SK-N-SH (cell line): ENCODE measurements at regions not wholly inside any gene's neighbourhood (a gene's known extent, or its start where the extent isn't known, plus 50 kb on each side); places are given as distances from the start of the nearest gene placed in this dataset.

Experiments used
- CTCF ChIA-PET: fragments of 300-600, 350-600 bp; formaldehyde crosslinking; extraction: SDS; loops from one replicate; lab custom pipeline; 2021; lab: Yijun Ruan, JAX
- POLR2A ChIA-PET: fragments of 350-600 bp; sonication (Branson Sonifier 250); formaldehyde crosslinking; extraction: SDS; loops from one replicate; lab custom pipeline; 2020; ENCODE audit warnings: antibody characterized with exemption, inconsistent platforms; lab: Yijun Ruan, JAX
- DNase-seq: peaks from one replicate; pipeline ENCODE4 v3.0.0; 2012
- H2AFZ ChIP-seq: fragments of 200-600 bp; sonication (generic); 2 replicates; pipeline ENCODE4 v1.8.1; 2016; ENCODE audit warnings: antibody characterized with exemption, mild to moderate bottlenecking, low read depth
- H3F3A ChIP-seq: fragments of 200-600 bp; sonication (generic); replicated peaks from 2 replicates; pipeline ENCODE3; 2016; ENCODE audit warnings: antibody characterized with exemption, mild to moderate bottlenecking; ENCODE audit not compliant: insufficient read depth
- H3K27ac ChIP-seq, 2 experiments: fragments of 200-500 bp in 1 of 2; fragments of 200-600 bp in 1 of 2; sonication (Bioruptor generic) in 1 of 2; sonication (generic), shearing (Covaris generic) in 1 of 2; 2 replicates each; pipeline versions ENCODE4 v1.5.1 to v1.6.1; 2014 to 2016; ENCODE audit warnings: low read depth in 2 of 2, inconsistent platforms in 1 of 2, low read length in 1 of 2, mild to moderate bottlenecking in 1 of 2, mixed read lengths in 1 of 2
- H3K27me3 ChIP-seq: fragments of 200-600 bp; sonication (generic), shearing (Covaris generic); 2 replicates; pipeline ENCODE4 v1.6.1; 2016; ENCODE audit warnings: mixed run types; ENCODE audit not compliant: insufficient read depth
- H3K36me3 ChIP-seq, 2 experiments: fragments of 200-500 bp in 1 of 2; fragments of 200-600 bp in 1 of 2; sonication (Bioruptor generic) in 1 of 2; sonication (generic) in 1 of 2; replicated peaks in 1 of 2; 2 replicates each; pipeline versions ENCODE3 to v1.5.1; 2014 to 2016; ENCODE audit warnings: low read length in 1 of 2, mild to moderate bottlenecking in 1 of 2; ENCODE audit not compliant: insufficient read depth in 2 of 2, control insufficient read depth in 1 of 2
- H3K4me1 ChIP-seq, 2 experiments: fragments of 200-500 bp in 1 of 2; fragments of 200-600 bp in 1 of 2; sonication (Bioruptor generic) in 1 of 2; sonication (generic), shearing (Covaris generic) in 1 of 2; 2 replicates each; pipeline versions ENCODE4 v1.5.1 to v1.6.1; 2014 to 2016; ENCODE audit warnings: low read depth in 1 of 2, low read length in 1 of 2, mixed run types in 1 of 2; ENCODE audit not compliant: insufficient read depth in 2 of 2, control insufficient read depth in 1 of 2
- H3K4me2 ChIP-seq: fragments of 200-600 bp; sonication (generic), shearing (Covaris generic); 2 replicates; pipeline ENCODE4 v1.6.1; 2017; ENCODE audit warnings: mixed run types
- H3K4me3 ChIP-seq, 2 experiments: fragments of 200-500 bp in 1 of 2; fragments of 200-600 bp in 1 of 2; sonication (Bioruptor generic) in 1 of 2; sonication (generic), shearing (Covaris generic) in 1 of 2; 2 replicates each; pipeline versions ENCODE4 v1.5.1 to v1.8.1; 2014 to 2016; ENCODE audit warnings: low read depth in 2 of 2, inconsistent platforms in 1 of 2, low read length in 1 of 2, mild to moderate bottlenecking in 1 of 2, mixed read lengths in 1 of 2, moderate library complexity in 1 of 2
- H3K79me2 ChIP-seq: fragments of 200-600 bp; sonication (generic); 2 replicates; pipeline ENCODE4 v1.8.1; 2017; ENCODE audit warnings: mild to moderate bottlenecking; ENCODE audit not compliant: insufficient read depth
- H3K9ac ChIP-seq: fragments of 200-600 bp; sonication (generic); 2 replicates; pipeline ENCODE4 v1.6.1; 2017; ENCODE audit warnings: mixed run types
- H3K9me2 ChIP-seq: fragments of 200-600 bp; sonication (generic); 2 replicates; pipeline ENCODE4 v1.6.1; 2017; ENCODE audit warnings: mixed run types
- H3K9me3 ChIP-seq: fragments of 200-600 bp; sonication (generic); 2 replicates; pipeline ENCODE4 v1.6.1; 2017; ENCODE audit warnings: mixed run types, mild to moderate bottlenecking, moderate library complexity
- H4K20me1 ChIP-seq: fragments of 200-600 bp; sonication (generic); 2 replicates; pipeline ENCODE4 v1.6.1; 2017; ENCODE audit warnings: mild to moderate bottlenecking, mixed run types; ENCODE audit not compliant: insufficient read depth
- CHD2 ChIP-seq: fragments of 150-350 bp; IDR thresholded peaks from 2 replicates; pipeline ENCODE4 v1.6.1; 2018; ENCODE audit warnings: low read length; ENCODE audit not compliant: partially characterized antibody
- CTCF ChIP-seq: fragments of 200-600 bp; sonication (generic); IDR thresholded peaks from 2 replicates; pipeline ENCODE4 v1.6.1; 2017; ENCODE audit warnings: antibody characterized with exemption, mild to moderate bottlenecking, moderate library complexity
- FOXJ3 ChIP-seq: sonication (generic); formaldehyde crosslinking; IDR thresholded peaks from 2 replicates; pipeline ENCODE4 v1.5.1; 2020; ENCODE audit warnings: mild to moderate bottlenecking, missing genetic modification reagents
- MAX ChIP-seq: IDR thresholded peaks from 2 replicates; pipeline ENCODE4 v1.4.0; 2012; ENCODE audit warnings: low read depth
- MEF2A ChIP-seq: IDR thresholded peaks from 2 replicates; pipeline ENCODE4 v1.4.0; 2012; ENCODE audit warnings: low read depth, borderline replicate concordance
- MXI1 ChIP-seq: IDR thresholded peaks from 2 replicates; pipeline ENCODE4 v1.6.1; 2012; ENCODE audit warnings: mild to moderate bottlenecking, low read depth, low read length, improper control_type of control experiment
- NFIC ChIP-seq: IDR thresholded peaks from 2 replicates; pipeline ENCODE4 v1.4.0; 2012; ENCODE audit warnings: borderline replicate concordance
- NRF1 ChIP-seq: IDR thresholded peaks from 2 replicates; pipeline ENCODE4 v1.6.1; 2012; ENCODE audit warnings: low read depth, mild to moderate bottlenecking, low read length
- PBX3 ChIP-seq: IDR thresholded peaks from 2 replicates; pipeline ENCODE4; 2012
- RAD21 ChIP-seq: IDR thresholded peaks from 2 replicates; pipeline ENCODE4 v1.6.1; 2012; ENCODE audit warnings: mild to moderate bottlenecking, low read length
- RCOR1 ChIP-seq: fragments of 150-350 bp; IDR thresholded peaks from 2 replicates; pipeline ENCODE4 v1.6.1; 2017; ENCODE audit warnings: antibody characterized with exemption, low read length
- REST ChIP-seq: IDR thresholded peaks from 2 replicates; pipeline ENCODE4 v1.6.1; 2012; ENCODE audit warnings: mild to moderate bottlenecking, low read depth, low read length, moderate library complexity
- RXRA ChIP-seq: IDR thresholded peaks from 2 replicates; pipeline ENCODE4 v1.4.0; 2012; ENCODE audit warnings: low read depth, mild to moderate bottlenecking, borderline replicate concordance
- SIN3A ChIP-seq: IDR thresholded peaks from 2 replicates; pipeline ENCODE4 v1.6.1; 2012; ENCODE audit warnings: low read depth, mild to moderate bottlenecking, low read length, moderate library complexity, borderline replicate concordance
- SMC3 ChIP-seq: IDR thresholded peaks from 2 replicates; pipeline ENCODE4 v1.6.1; 2012; ENCODE audit warnings: low read depth, low read length, improper control_type of control experiment
- TAF1 ChIP-seq: IDR thresholded peaks from 2 replicates; pipeline ENCODE4 v1.6.1; 2012; ENCODE audit warnings: low read depth, mild to moderate bottlenecking, low read length, moderate library complexity, borderline replicate concordance
- TCF12 ChIP-seq: IDR thresholded peaks from 2 replicates; pipeline ENCODE4 v1.4.0; 2012
- TEAD4 ChIP-seq: IDR thresholded peaks from 2 replicates; pipeline ENCODE4 v1.4.0; 2012; ENCODE audit warnings: mild to moderate bottlenecking, borderline replicate concordance; ENCODE audit not compliant: insufficient read depth
- YY1 ChIP-seq: IDR thresholded peaks from 2 replicates; pipeline ENCODE4 v1.4.0; 2012; ENCODE audit warnings: low read depth, mild to moderate bottlenecking
- WGBS: methylation state at CpG from one replicate; pipeline ENCODE4 v1.1.6; 2017; ENCODE audit warnings: low lambda C conversion rate; 5-methylcytosine and 5-hydroxymethylcytosine counted together
- TF ChIP-seq, protein P1 (sequence below): fragments of 150-350 bp; IDR thresholded peaks from 2 replicates; pipeline ENCODE4 v1.6.1; 2016; ENCODE audit warnings: mild to moderate bottlenecking, low read depth, low read length

- no peak overlapping the region for H3K27ac ChIP-seq
- no peak overlapping the region for H3K9ac ChIP-seq
- H4K20me1 ChIP-seq = no peaks in the 10 kb centered on the region
- CTCF ChIA-PET = interaction anchor here (0.9 kb wide), 1 partner anchor 58 kb away, joined by 4 read pairs; no protein-coding TSS in a partner anchor
- no peaks in the 10 kb centered on the region for H3K27me3 ChIP-seq
- POLR2A ChIA-PET = no interaction called here
- H3K4me2 ChIP-seq = no peak overlapping the region
- 81% methylated on average over 6 of the region's 6 CpGs for WGBS
- no peaks in the 10 kb centered on the region for H3K36me3 ChIP-seq
- H2AFZ ChIP-seq = no peak overlapping the region
- peaks cover 0 to 11% of the 10 kb centered on the region in 2 experiments; a peak in 2 of 4 replicates for H3K4me1 ChIP-seq
- no peak for DNase-seq
- H3K9me3 ChIP-seq = no peaks in the 10 kb centered on the region
- no peaks in the 10 kb centered on the region for H3K79me2 ChIP-seq
- H3K9me2 ChIP-seq = no peaks in the 10 kb centered on the region
- TF ChIP-seq TEAD4 (no peak), PBX3 (no peak), RAD21 (no peak)
- TF ChIP-seq, all 33 proteins: peak for 0
- H3F3A ChIP-seq = peaks cover 5% of the 10 kb centered on the region
- H3K4me3 ChIP-seq = no peak overlapping the region
Observed at GRCh38 chr17:17413215-17413792, 63.5 kb upstream of the MED9 start.

DNA sequence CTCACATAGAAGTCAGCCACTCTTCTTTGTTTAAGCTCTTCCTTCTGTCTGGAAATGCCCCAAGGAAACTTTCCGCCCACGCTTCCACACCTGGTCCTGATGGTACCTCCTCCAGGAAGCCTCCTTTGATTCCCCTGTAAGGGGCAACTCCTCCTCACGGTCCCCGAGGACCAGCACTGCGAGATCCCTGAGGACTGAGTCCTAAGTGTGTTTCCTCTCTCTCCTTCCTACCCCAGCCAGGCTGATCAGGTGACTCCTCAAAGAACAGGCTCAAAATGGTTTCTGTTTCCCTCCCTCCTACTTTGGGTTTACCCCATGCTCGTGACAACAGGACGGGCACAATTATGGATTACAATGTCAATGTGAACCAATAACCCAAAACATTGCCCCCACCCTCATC lies 63.0 kb upstream of the MED9 start:
- no peaks in the 10 kb centered on the region for H3K9me2 ChIP-seq
- no peak for DNase-seq
- CTCF ChIA-PET = interaction anchor here (1.2 kb wide), 1 partner anchor 228 kb away, joined by 3 read pairs; no protein-coding TSS in a partner anchor
- H3F3A ChIP-seq = peaks cover 5% of the 10 kb centered on the region
- no peak overlapping the region for H3K9ac ChIP-seq
- H3K36me3 ChIP-seq = no peaks in the 10 kb centered on the region
- peaks cover 0 to 11% of the 10 kb centered on the region in 2 experiments; a peak in 2 of 4 replicates for H3K4me1 ChIP-seq
- WGBS = 84% methylated on average over 7 of the region's 7 CpGs
- TF ChIP-seq MAX = no peak
- TF ChIP-seq RCOR1 = no peak
- no peak for TF ChIP-seq NRF1
- TF ChIP-seq TEAD4 = no peak
- TF ChIP-seq MEF2A = no peak
- no peak for TF ChIP-seq SMC3
- no peak for TF ChIP-seq SIN3A
- TF ChIP-seq TCF12 = no peak
- TF ChIP-seq, protein P1, sequence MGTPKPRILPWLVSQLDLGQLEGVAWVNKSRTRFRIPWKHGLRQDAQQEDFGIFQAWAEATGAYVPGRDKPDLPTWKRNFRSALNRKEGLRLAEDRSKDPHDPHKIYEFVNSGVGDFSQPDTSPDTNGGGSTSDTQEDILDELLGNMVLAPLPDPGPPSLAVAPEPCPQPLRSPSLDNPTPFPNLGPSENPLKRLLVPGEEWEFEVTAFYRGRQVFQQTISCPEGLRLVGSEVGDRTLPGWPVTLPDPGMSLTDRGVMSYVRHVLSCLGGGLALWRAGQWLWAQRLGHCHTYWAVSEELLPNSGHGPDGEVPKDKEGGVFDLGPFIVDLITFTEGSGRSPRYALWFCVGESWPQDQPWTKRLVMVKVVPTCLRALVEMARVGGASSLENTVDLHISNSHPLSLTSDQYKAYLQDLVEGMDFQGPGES = no peak
- TF ChIP-seq REST = no peak
- TF ChIP-seq FOXJ3 (CRISPR knock-in tag) = no peak
- TF ChIP-seq YY1 = no peak
- TF ChIP-seq MXI1 = no peak
- no peak for TF ChIP-seq NFIC
- no peak for TF ChIP-seq RXRA
- no peak for TF ChIP-seq TAF1
- TF ChIP-seq CTCF = no peak
- no peak for TF ChIP-seq RAD21
- TF ChIP-seq CHD2 = no peak
- no peaks in the 10 kb centered on the region for H3K79me2 ChIP-seq
- no peaks in the 10 kb centered on the region for H4K20me1 ChIP-seq
- H3K4me3 ChIP-seq = no peak overlapping the region
- POLR2A ChIA-PET = no interaction called here
- H3K27ac ChIP-seq = peak overlapping the region in 1 of 2 experiments; percentile 22; a peak in 1 of 4 replicates
- H3K27me3 ChIP-seq = no peaks in the 10 kb centered on the region
- H3K4me2 ChIP-seq = no peak overlapping the region
- no peaks in the 10 kb centered on the region for H3K9me3 ChIP-seq
- H2AFZ ChIP-seq = no peak overlapping the region
